ENCODE measurements at regions not wholly inside any gene's neighbourhood (a gene's known extent, or its start where the extent isn't known, plus 50 kb on each side); places are given as distances from the start of the nearest gene placed in this dataset.
A peak's percentile ranks its signal among the peaks of the same experiment; 100 is the strongest.

- ATAC-seq = no peak
- Mint-ChIP-seq H3K4me3 (peak overlapping the region; percentile 41 to 68), H3K9me3 (no peaks in the 10 kb centered on the region), H3K27me3 (no peaks in the 10 kb centered on the region), H3K27ac (peak overlapping the region in 1 of 2 donors; percentile 67), H3K4me1 (peaks cover 15% of the 10 kb centered on the region)
- DNase-seq = no peak
Observed at GRCh38 chrX:40156470-40157227, 58.9 kb upstream of the BCOR start.

- peak overlapping the region; percentile 92 for H3K4me3 Mint-ChIP-seq
Observed at GRCh38 chrX:40155589-40156469, 58.1 kb upstream of the BCOR start.

DNA sequence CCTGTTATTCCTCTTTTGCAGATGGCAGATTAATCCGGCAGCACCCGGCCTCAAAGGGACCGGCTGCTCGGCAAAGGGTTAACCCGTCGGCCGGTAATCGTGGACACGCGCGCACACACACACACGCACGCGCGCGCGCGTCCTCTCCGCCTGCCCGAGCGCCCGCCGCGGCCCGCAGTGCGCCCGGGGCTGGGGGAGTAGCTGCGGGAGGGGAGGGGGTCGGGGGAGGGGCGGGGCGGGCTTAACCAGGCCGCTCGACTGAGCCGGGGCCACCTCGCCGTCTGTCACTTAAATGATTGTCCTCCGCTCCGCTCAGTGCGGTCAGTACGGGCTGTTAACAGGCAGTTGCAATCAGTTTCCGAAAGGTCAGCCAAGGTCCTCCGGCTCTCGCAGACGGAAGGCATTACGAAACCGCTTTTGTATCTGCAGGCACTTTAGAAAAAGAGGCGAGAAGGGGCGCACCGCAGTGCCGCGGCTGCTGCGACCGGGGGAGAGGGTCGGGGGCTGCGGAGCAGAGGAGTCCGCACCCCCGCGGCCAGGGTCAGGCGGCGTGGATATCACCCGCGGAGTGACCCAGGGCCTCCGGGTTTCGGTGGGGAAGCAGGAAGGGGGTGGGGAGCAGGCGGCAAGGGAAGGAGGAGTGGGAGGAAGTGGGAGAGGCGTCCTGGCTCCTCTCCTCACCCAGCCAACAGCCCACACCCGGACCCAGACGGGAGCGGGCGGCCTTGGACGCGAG lies 57.3 kb upstream of the BCOR start:
- peak; percentile 12 for ATAC-seq

More at GRCh38 chrX:40155589-40156469, 58.1 kb upstream of the BCOR start:
- DNase-seq (no peak), ATAC-seq (no peak)
- Mint-ChIP-seq H3K27ac (no peak overlapping the region), H3K27me3 (no peaks in the 10 kb centered on the region), H3K4me1 (peaks cover 17% of the 10 kb centered on the region), H3K9me3 (no peaks in the 10 kb centered on the region)

DNA sequence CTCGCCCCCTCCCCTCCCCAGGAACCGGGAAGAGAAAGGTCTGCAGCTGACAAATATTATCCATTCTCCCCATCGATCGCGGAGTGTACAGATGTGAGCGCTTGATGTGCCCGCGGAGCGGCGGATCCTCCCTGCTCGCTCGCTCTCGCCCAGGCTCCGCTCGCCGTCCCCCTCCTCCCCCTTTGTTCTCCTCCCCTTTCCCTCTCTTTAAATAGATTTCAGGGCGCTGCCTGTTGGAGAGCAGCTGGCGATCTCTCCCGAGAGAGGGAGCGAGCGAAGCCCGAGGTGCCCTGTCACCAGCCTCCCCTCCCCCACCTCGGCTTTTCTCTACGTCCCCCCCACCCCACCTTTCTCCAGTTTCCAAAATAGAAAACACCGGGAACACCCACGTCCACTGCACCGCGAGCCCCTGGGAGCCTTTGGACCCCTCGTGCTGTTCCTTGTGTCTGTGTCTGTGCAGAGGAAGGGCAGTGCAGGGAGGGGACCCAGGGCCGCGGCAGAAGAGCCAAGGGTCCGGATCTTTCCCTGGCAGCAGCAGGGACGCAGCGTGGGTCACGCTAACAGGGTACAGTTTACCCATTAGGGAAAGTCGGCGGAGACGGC lies 56.6 kb upstream of the BCOR start:
- Mint-ChIP-seq H3K9me3 (no peaks in the 10 kb centered on the region), H3K4me1 (peaks cover 26% of the 10 kb centered on the region), H3K27me3 (no peaks in the 10 kb centered on the region), H3K27ac (peak overlapping the region in 1 of 2 donors; percentile 65), H3K4me3 (peak overlapping the region; percentile 92)
- ATAC-seq = no peak
- DNase-seq = no peak

More for the DNA sequence above, 57.3 kb upstream of the BCOR start:
- peak in 1 of 2 donors; percentile 37 for DNase-seq
- Mint-ChIP-seq H3K4me3 (peak overlapping the region; percentile 92), H3K27ac (peak overlapping the region; percentile 65 to 80), H3K4me1 (peaks cover 25% of the 10 kb centered on the region), H3K9me3 (no peaks in the 10 kb centered on the region), H3K27me3 (no peaks in the 10 kb centered on the region)

DNA sequence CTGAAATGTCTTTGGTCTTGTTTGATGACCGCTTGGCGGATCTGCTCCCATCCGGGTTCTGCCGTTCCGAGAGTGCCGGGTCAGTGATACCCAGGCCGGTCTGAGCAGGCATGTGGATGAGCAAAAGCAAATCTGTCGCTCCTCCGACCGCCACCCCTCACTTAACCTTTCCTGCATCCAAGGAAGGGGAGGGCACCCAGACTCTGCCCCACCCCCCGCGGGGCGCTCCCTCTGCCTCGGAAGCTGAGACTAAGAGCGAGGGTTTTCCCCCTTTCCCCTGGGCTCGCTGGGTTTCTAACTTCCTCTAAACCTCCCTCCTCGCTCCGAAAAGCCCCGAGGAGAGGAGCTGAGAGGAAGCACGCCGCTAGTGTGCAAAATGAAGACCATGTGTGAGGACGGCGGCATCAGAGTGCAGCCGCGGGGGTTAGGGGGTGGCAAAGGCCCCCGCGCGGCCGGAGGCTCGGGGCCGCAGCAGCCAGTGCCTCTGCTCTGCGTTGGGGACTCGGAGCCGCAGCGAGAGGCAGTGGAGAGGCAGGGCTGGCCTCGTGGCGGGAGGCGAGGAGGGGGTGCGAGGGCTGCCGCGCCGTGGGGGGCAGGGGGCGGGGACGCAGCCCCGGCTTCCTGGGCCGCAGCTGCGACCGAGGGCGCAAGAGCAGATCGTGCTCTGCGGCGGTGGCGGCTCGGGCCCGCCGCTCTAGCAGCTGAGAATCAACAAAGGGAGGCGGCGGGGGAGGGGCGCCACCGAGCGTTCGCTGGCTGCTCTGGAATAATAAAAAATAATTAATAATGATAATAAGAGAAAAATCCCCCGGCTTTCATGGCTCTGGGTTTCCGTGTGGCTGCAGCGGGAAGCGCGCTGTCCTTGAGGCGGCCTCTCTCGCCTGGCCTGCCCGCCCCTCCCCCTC lies 55.8 kb upstream of the BCOR start:
- H3K27me3 Mint-ChIP-seq = peaks cover 5% of the 10 kb centered on the region
- H3K4me3 Mint-ChIP-seq = peak overlapping the region; percentile 88 to 92
- ATAC-seq = peak; percentile 79
- H3K27ac Mint-ChIP-seq = peak overlapping the region; percentile 78 to 87
- peak; percentile 48 to 85 for DNase-seq
- H3K4me1 Mint-ChIP-seq = peaks cover 33% of the 10 kb centered on the region
- no peaks in the 10 kb centered on the region for H3K9me3 Mint-ChIP-seq

- DNase-seq = no peak
- peak overlapping the region; percentile 88 to 92 for H3K4me3 Mint-ChIP-seq
- peaks cover 10% of the 10 kb centered on the region for H3K27me3 Mint-ChIP-seq
- H3K9me3 Mint-ChIP-seq = no peaks in the 10 kb centered on the region
- peak; percentile 24 for ATAC-seq
- peaks cover 39% of the 10 kb centered on the region for H3K4me1 Mint-ChIP-seq
- H3K27ac Mint-ChIP-seq = peak overlapping the region in 1 of 2 donors; percentile 78
Observed at GRCh38 chrX:40152741-40153344, 55.1 kb upstream of the BCOR start.

DNA sequence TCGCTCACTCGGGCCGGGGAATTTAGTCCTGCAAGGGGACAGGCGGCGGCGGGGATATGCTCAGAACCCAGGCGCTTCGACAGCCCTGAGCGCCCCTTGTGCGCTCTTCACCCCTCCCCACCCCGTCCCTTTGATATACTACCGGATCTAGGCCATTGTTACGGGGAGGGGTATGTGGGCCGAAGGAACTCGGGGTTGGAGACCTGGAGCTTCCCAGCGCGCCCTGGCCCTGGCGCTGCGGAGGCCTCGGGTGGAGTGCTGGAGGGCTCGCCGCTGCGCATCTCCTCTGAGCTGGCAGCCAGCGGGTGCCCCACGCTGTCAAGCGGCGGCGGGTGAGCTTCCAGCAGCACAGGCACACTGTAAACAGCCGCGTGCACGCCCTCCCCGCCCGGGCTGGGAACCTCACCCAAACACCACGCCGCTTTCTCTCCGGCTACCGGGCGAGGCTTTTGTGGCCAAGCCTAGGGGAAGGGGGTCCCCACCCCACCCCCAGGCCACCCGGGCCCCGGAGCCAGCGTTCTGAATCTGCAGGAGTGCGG lies 54.5 kb upstream of the BCOR start:
- peak overlapping the region; percentile 77 to 82 for H3K4me3 Mint-ChIP-seq
- no peaks in the 10 kb centered on the region for H3K9me3 Mint-ChIP-seq
- ATAC-seq (peak; percentile 49), DNase-seq (peak; percentile 29 to 47)
- H3K27ac Mint-ChIP-seq = no peak overlapping the region
- H3K27me3 Mint-ChIP-seq = peaks cover 10% of the 10 kb centered on the region
- H3K4me1 Mint-ChIP-seq = peaks cover 36% of the 10 kb centered on the region

DNA sequence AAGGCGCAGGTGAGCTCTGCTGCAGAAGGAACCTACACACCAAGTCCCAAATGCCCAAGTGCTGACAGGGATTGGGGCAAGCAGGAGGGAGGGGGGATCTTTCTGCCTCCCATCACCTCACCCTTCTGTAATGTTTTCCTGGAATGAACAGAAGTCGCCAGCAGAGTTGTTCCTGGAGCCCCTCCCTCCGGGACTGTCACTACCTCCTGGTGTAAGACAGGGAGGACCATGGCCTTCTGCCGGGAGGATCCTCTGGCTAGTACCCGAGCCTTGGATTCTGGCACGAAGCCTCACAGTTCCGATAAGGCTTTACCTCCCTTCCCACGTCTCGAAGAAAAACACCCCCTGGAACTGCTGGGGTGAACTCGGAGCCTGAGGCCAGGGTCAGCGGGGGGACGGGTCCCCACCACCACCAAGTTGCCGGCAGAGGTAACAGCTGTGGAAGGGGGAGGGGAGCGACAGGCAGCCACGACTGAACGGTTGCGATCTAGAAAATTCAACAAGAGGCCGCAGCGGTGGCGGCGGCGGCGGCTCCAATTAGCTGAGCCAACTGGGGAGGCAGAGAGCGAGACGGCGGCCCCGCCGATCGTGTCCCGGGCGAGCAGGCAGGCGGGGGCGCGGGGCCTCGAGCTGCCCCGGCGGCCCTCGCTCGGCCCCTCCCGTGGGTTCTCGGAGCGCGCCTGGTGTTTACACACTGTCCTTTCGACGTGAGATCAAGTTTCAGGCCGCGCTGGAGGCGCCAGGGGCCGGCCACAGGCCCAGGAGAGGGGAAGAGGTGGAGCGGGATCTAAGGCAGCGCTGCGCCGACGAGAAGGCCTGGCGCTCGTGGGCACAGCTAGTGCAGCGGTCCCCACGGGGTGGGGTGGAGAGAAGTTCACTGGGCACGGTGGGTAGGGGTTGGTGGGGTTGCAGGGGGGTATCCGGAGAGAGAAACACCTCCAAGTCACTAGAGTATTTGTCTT lies 53.7 kb upstream of the BCOR start:
- peaks cover 10% of the 10 kb centered on the region for H3K27me3 Mint-ChIP-seq
- peak overlapping the region in 1 of 2 donors; percentile 12 for H3K4me3 Mint-ChIP-seq
- ATAC-seq (no peak), DNase-seq (no peak)
- no peaks in the 10 kb centered on the region for H3K9me3 Mint-ChIP-seq
- peaks cover 38% of the 10 kb centered on the region for H3K4me1 Mint-ChIP-seq
- H3K27ac Mint-ChIP-seq = no peak overlapping the region

GRCh38 chrX:40150503-40150902 lies 52.7 kb upstream of the BCOR start:
- Mint-ChIP-seq H3K4me1 (peaks cover 43% of the 10 kb centered on the region), H3K4me3 (no peak overlapping the region), H3K27me3 (peaks cover 10% of the 10 kb centered on the region), H3K27ac (no peak overlapping the region), H3K9me3 (no peaks in the 10 kb centered on the region)
- ATAC-seq (no peak), DNase-seq (no peak)

- ATAC-seq (no peak), DNase-seq (no peak)
- Mint-ChIP-seq H3K27me3 (peaks cover 10% of the 10 kb centered on the region), H3K4me3 (peak overlapping the region in 1 of 2 donors; percentile 26), H3K4me1 (peaks cover 44% of the 10 kb centered on the region), H3K9me3 (no peaks in the 10 kb centered on the region), H3K27ac (peak overlapping the region in 1 of 2 donors; percentile 25)
Observed at GRCh38 chrX:40149286-40150175, 51.8 kb upstream of the BCOR start.

DNA sequence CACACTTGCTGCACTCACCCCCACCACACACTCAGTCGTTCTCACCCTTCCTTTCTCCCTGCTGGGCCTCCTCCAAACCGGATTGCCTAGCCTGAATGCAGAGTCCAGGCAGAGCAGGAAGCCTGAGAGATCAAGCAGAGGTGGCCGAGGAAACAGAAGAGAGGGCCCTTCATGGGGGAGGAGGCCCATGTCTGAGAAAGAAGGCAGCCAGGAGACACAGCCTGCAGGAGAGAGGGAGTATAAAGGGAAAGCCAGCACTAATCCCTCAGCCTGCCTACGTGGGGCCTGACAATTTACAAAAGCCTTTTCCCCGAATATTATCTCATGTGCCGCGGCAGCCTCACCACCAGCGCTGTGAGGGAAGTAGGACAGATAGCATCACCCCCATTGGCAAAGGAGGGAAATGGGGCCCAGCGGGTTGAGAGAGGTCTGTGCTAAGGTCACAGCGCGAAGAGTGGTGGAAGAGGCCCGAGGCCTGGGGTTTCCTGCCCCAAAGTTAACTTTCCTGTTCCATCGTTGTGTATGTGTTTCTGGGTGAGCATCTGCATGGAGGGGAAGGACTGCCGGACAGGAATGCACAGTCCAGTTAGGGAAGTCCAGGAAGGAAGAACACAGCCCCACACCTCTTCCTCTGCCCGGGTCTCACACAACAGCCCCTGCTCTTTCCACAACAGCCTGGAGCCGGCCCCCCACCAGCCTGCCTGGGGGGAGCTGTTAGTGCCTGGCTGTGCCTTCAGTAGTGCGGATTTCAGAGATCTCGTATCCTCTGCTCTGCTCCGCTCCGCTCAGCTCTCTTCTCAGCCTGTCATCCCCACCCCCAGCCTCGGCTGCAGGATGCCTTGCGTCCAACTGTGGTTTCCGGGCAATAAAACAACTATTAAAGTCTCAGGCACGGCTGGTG lies 50.9 kb upstream of the BCOR start:
- no peaks in the 10 kb centered on the region for H3K9me3 Mint-ChIP-seq
- H3K27ac Mint-ChIP-seq = peak overlapping the region in 1 of 2 donors; percentile 90
- DNase-seq (no peak), ATAC-seq (no peak)
- peak overlapping the region; percentile 6 to 26 for H3K4me3 Mint-ChIP-seq
- H3K4me1 Mint-ChIP-seq = peaks cover 42% of the 10 kb centered on the region
- H3K27me3 Mint-ChIP-seq = peaks cover 10% of the 10 kb centered on the region
